ENCODE measurements at regions not wholly inside any gene's neighbourhood (a gene's known extent, or its start where the extent isn't known, plus 50 kb on each side); places are given as distances from the start of the nearest gene placed in this dataset.

- no peak for TF ChIP-seq CTCF (IDR thresholded peaks at IDR 0.05 in 4 of 5, conservative IDR thresholded peaks at IDR 0.05 in 1 of 5)
- no peak for TF ChIP-seq POLR2A (IDR thresholded peaks at IDR 0.05)
Measured at GRCh38 chr7:24517166-24517565, 56.1 kb upstream of the PALS2 start.

All from gastrocnemius medialis (tissue), 4 donors.